ENCODE measurements at regions not wholly inside any gene's neighbourhood (a gene's known extent, or its start where the extent isn't known, plus 50 kb on each side); places are given as distances from the start of the nearest gene placed in this dataset.

- Histone ChIP-seq H3K4me2 (ENCODE audit: low read depth, low read length, poor library complexity, severe bottlenecking) (no peak overlapping the region), H3K9me2 (replicated peaks; ENCODE audit: insufficient read depth, low read length) (no peaks in the 10 kb centered on the region), H3K36me3 (ENCODE audit: low read length) (no peaks in the 10 kb centered on the region), H3K27ac (ENCODE audit: low read depth, low read length) (no peak overlapping the region), H3K79me2 (ENCODE audit: insufficient read depth, low read length) (no peaks in the 10 kb centered on the region), H3F3A (ENCODE audit: insufficient read depth) (no peaks in the 10 kb centered on the region), H3K27me3 (ENCODE audit: low read length) (no peaks in the 10 kb centered on the region), H2AFZ (ENCODE audit: low read depth, low read length, severe bottlenecking) (no peak overlapping the region), H3K9me3 (ENCODE audit: insufficient read depth, low read length) (no peaks in the 10 kb centered on the region), H3K4me3 (ENCODE audit: insufficient read depth, low read length, poor library complexity, severe bottlenecking) (no peak overlapping the region), H3K9ac (ENCODE audit: low read length) (no peak overlapping the region), H4K20me1 (ENCODE audit: low read depth, low read length) (no peaks in the 10 kb centered on the region)
- TF ChIP-seq CTCF (IDR thresholded peaks at IDR 0.05; ENCODE audit: insufficient read depth, low read length, poor library complexity, severe bottlenecking): no peak
- TF ChIP-seq EZH2phosphoT487 (conservative IDR thresholded peaks at IDR 0.05; ENCODE audit: low read length): no peak
Measured at GRCh38 chr12:107441665-107442300, 243.8 kb upstream of the PWP1 start.

GRCh38 chr12:107442326-107442987 lies 243.1 kb upstream of the PWP1 start:
- H3K36me3 ChIP-seq (ENCODE audit: low read length): no peaks in the 10 kb centered on the region
- H3K27me3 ChIP-seq (ENCODE audit: low read length): no peaks in the 10 kb centered on the region
- TF ChIP-seq CTCF (IDR thresholded peaks at IDR 0.05; ENCODE audit: insufficient read depth, low read length, poor library complexity, severe bottlenecking) (no peak), EZH2phosphoT487 (conservative IDR thresholded peaks at IDR 0.05; ENCODE audit: low read length) (no peak)
- no peak overlapping the region for H3K9ac ChIP-seq (ENCODE audit: low read length)
- no peak overlapping the region for H3K4me2 ChIP-seq (ENCODE audit: low read depth, low read length, poor library complexity, severe bottlenecking)
- no peaks in the 10 kb centered on the region for H3K9me3 ChIP-seq (ENCODE audit: insufficient read depth, low read length)
- no peaks in the 10 kb centered on the region for H4K20me1 ChIP-seq (ENCODE audit: low read depth, low read length)
- H3K9me2 ChIP-seq (replicated peaks; ENCODE audit: insufficient read depth, low read length): no peaks in the 10 kb centered on the region
- no peaks in the 10 kb centered on the region for H3K79me2 ChIP-seq (ENCODE audit: insufficient read depth, low read length)
- H3F3A ChIP-seq (ENCODE audit: insufficient read depth): no peaks in the 10 kb centered on the region
- H2AFZ ChIP-seq (ENCODE audit: low read depth, low read length, severe bottlenecking): no peak overlapping the region
- H3K4me3 ChIP-seq (ENCODE audit: insufficient read depth, low read length, poor library complexity, severe bottlenecking): no peak overlapping the region
- H3K27ac ChIP-seq (ENCODE audit: low read depth, low read length): no peak overlapping the region

- H3K9ac ChIP-seq (ENCODE audit: low read length): no peak overlapping the region
- H4K20me1 ChIP-seq (ENCODE audit: low read depth, low read length): no peaks in the 10 kb centered on the region
- TF ChIP-seq CTCF (IDR thresholded peaks at IDR 0.05; ENCODE audit: insufficient read depth, low read length, poor library complexity, severe bottlenecking) (no peak), EZH2phosphoT487 (conservative IDR thresholded peaks at IDR 0.05; ENCODE audit: low read length) (no peak)
- H3K9me3 ChIP-seq (ENCODE audit: insufficient read depth, low read length): no peaks in the 10 kb centered on the region
- H3K9me2 ChIP-seq (replicated peaks; ENCODE audit: insufficient read depth, low read length): no peaks in the 10 kb centered on the region
- no peaks in the 10 kb centered on the region for H3K79me2 ChIP-seq (ENCODE audit: insufficient read depth, low read length)
- no peaks in the 10 kb centered on the region for H3F3A ChIP-seq (ENCODE audit: insufficient read depth)
- H3K27ac ChIP-seq (ENCODE audit: low read depth, low read length): no peak overlapping the region
- no peaks in the 10 kb centered on the region for H3K36me3 ChIP-seq (ENCODE audit: low read length)
- no peak overlapping the region for H2AFZ ChIP-seq (ENCODE audit: low read depth, low read length, severe bottlenecking)
- H3K4me3 ChIP-seq (ENCODE audit: insufficient read depth, low read length, poor library complexity, severe bottlenecking): no peak overlapping the region
- no peak overlapping the region for H3K4me2 ChIP-seq (ENCODE audit: low read depth, low read length, poor library complexity, severe bottlenecking)
- H3K27me3 ChIP-seq (ENCODE audit: low read length): no peaks in the 10 kb centered on the region
Measured at GRCh38 chr12:107443320-107444090, 242.1 kb upstream of the PWP1 start.

All from SU-DHL-6 (cell line).